ENCODE measurements at regions not wholly inside any gene's neighbourhood (a gene's known extent, or its start where the extent isn't known, plus 50 kb on each side); places are given as distances from the start of the nearest gene placed in this dataset.

DNA sequence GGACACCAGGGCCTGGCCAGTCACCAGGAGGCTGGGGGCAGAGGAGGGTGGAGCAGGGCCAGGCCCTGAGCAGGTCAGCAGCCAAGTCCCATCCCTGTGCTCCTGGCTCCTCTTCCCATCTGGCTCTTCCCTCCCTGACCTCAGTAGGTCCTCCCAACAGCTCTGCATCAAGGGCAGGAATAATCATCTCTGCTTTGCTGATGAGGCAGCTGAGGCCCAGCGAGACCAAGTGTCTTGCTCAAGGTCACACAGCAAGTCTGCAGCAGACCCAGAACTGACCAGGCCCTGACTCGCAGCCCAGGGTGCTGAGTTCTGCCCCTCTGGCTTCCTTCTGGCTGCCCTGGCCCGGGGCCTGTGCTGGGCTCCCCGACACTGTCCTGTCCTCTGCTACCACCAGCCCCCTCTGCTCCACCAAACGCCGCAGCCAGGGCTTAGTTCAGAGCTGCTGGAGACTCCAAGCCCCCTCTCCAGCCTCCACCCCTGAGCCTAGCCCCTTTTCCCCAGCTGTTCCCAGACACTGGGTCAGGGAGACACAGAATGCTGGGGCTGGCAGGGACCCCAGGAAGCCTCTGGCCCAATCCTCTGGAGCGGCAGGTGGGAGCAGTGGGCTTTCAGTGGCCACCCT lies 224.9 kb downstream of the PTPRU start:
- no peak overlapping the region for H3K27ac ChIP-seq
- H3K36me3 ChIP-seq = no peaks in the 10 kb centered on the region
- WGBS, 2 donors = 80 to 84% methylated on average over 5 to 7 of the region's 7 CpGs
- no peaks in the 10 kb centered on the region for H3K4me1 ChIP-seq
- TF ChIP-seq, protein P1, sequence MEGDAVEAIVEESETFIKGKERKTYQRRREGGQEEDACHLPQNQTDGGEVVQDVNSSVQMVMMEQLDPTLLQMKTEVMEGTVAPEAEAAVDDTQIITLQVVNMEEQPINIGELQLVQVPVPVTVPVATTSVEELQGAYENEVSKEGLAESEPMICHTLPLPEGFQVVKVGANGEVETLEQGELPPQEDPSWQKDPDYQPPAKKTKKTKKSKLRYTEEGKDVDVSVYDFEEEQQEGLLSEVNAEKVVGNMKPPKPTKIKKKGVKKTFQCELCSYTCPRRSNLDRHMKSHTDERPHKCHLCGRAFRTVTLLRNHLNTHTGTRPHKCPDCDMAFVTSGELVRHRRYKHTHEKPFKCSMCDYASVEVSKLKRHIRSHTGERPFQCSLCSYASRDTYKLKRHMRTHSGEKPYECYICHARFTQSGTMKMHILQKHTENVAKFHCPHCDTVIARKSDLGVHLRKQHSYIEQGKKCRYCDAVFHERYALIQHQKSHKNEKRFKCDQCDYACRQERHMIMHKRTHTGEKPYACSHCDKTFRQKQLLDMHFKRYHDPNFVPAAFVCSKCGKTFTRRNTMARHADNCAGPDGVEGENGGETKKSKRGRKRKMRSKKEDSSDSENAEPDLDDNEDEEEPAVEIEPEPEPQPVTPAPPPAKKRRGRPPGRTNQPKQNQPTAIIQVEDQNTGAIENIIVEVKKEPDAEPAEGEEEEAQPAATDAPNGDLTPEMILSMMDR (IDR thresholded peaks at IDR 0.05) = no peak
- TF ChIP-seq EP300 (IDR thresholded peaks at IDR 0.05) (no peak), POLR2A (IDR thresholded peaks at IDR 0.05) (no peak)
- DNase-seq (ENCODE audit: low spot score in 2 of 2) = no peak
- peaks cover 0 to 8% of the 10 kb centered on the region in 2 donors for H3K27me3 ChIP-seq
- H3K4me3 ChIP-seq = no peak overlapping the region
- peaks cover 0 to 29% (median 3%) of the 10 kb centered on the region in 4 donors for H3K9me3 ChIP-seq

DNA sequence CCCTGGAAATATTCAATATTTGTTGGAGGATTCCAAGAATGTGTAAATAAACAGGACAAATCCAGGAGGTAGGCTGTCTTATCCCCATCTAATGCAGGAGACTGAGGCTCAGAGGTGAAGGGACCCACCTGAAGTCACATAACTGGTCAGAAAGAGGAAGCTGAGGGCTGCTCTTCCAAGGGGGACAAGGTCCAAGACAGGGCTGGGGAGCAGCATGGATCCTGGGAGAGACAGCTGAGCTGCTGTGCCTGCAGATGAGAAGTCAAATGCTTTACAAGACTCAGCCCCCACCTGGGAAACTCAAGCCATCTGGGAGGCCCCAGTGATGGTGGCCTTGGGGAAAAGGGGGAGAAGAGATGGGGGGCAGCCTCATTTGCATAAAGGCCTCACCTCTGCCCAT lies 224.4 kb downstream of the PTPRU start:
- Histone ChIP-seq H3K36me3 (no peaks in the 10 kb centered on the region), H3K4me1 (no peaks in the 10 kb centered on the region), H3K27me3 (peaks cover 0 to 8% of the 10 kb centered on the region in 2 donors), H3K27ac (no peak overlapping the region), H3K9me3 (peaks cover 0 to 24% (median 3%) of the 10 kb centered on the region in 4 donors), H3K4me3 (no peak overlapping the region)
- DNase-seq (ENCODE audit: low spot score in 2 of 2) = no peak
- no peak for TF ChIP-seq EP300 (IDR thresholded peaks at IDR 0.05)
- TF ChIP-seq POLR2A (IDR thresholded peaks at IDR 0.05) = no peak
- TF ChIP-seq, protein P1 (IDR thresholded peaks at IDR 0.05) = no peak

DNA sequence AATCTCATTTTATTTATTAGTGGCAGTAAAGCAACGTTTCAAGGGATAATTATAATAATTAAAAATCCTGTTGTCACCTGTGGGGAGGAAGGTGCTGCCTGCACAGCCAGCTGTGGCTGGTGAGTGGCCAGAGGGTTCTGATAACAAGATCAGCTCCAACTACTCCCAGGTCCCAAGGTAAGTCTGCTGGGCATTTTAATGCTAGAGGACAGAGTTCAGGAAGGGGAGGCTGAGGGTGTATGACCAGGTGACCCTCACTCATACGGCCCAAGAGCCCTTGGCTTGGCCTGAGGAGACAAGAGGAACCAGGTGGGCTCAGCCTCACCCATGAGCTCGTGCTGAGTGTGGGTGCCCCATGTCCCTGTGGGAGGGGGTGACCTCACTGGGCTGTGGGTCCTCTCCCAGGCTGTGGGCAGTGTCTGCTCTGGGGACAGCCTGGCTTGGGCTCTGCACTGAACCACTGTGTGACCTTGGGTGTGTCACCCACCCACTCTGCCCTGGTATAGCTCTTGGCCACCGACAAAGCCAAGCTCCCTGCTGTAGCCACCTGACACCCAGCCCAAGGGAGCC lies 223.8 kb downstream of the PTPRU start:
- Histone ChIP-seq H3K27ac (no peak overlapping the region), H3K36me3 (no peaks in the 10 kb centered on the region), H3K27me3 (peaks cover 0 to 8% of the 10 kb centered on the region in 2 donors), H3K4me1 (no peaks in the 10 kb centered on the region), H3K4me3 (no peak overlapping the region), H3K9me3 (peaks cover 0 to 18% (median 3%) of the 10 kb centered on the region in 4 donors)
- no peak for TF ChIP-seq EP300 (IDR thresholded peaks at IDR 0.05)
- TF ChIP-seq POLR2A (IDR thresholded peaks at IDR 0.05) = no peak
- TF ChIP-seq, protein P1 (IDR thresholded peaks at IDR 0.05) = no peak
- 51 to 58% methylated on average over 4 of the region's 4 CpGs for WGBS, 2 donors
- no peak for DNase-seq (ENCODE audit: low spot score in 2 of 2)

DNA sequence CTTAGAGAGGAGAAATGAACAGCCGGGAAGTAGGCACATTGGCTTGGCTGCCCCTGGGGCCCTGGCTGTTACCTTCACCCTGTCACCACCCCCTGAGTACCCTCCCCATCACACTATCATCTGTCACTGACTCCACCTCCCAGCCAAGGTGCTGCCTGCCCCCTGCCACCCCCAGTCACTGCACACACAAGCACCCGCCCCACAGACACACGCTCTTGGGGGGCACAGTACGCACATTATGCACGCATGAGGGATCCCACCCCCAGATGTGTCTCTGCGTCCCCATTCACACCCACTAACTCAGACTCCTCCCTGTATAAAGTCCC lies 223.3 kb downstream of the PTPRU start:
- Histone ChIP-seq H3K27me3 (peaks cover 0 to 8% of the 10 kb centered on the region in 2 donors), H3K36me3 (no peaks in the 10 kb centered on the region), H3K27ac (no peak overlapping the region), H3K4me3 (no peak overlapping the region), H3K4me1 (no peaks in the 10 kb centered on the region), H3K9me3 (peaks cover 0 to 13% (median under 1%) of the 10 kb centered on the region in 4 donors)
- DNase-seq (ENCODE audit: low spot score in 2 of 2) = no peak
- WGBS, 2 donors = 54 to 65% methylated on average over 6 of the region's 6 CpGs
- TF ChIP-seq EP300 (IDR thresholded peaks at IDR 0.05) (no peak), POLR2A (IDR thresholded peaks at IDR 0.05) (no peak)
- TF ChIP-seq, protein P1 (IDR thresholded peaks at IDR 0.05) = no peak

DNA sequence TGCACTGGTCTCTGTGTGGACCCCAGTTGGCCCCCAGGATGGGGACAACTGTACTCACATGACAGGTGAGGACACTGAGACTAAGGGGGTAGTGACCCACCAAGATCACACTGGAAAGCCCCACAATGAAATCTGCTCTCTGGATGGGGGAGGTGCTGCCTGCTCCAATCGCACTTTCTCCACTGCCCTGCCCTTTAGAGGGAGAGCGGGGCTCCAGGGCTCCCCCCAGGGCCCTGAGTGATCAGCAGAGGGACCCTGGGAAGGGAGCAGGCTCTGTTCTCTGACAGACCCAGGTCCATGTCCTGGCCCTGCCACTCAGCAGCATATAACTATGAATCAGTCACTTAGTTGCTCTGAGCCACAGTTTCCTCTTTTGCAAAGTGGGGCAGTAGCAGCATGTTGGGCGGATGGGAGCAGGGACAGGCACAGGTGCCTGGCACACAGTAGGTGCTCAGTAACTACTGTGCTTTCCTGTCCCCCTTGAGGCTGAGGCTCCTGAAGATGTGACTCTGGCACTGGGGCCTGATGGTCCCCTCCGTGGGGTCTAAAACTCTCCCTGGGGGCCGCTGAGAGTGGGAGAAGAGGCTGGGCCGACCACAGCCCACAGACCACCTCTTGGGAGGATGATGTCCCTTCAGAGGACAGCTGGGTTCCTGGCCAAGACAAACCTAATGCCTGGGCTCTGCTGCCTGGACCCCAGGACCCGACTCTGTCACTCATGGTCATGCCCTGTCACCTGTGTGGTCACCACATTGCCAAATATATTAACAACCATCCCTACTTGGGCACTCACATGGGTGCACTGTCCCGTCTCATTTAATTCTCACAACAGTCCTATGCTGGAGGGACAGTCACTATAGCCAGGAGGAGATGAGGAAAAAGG lies 222.7 kb downstream of the PTPRU start:
- WGBS, 2 donors = 61 to 65% methylated on average over 6 to 7 of the region's 8 CpGs
- Histone ChIP-seq H3K4me3 (no peak overlapping the region), H3K4me1 (no peaks in the 10 kb centered on the region), H3K36me3 (no peaks in the 10 kb centered on the region), H3K9me3 (peaks cover 0 to 7% (median 0%) of the 10 kb centered on the region in 4 donors), H3K27me3 (peaks cover 0 to 8% of the 10 kb centered on the region in 2 donors), H3K27ac (no peak overlapping the region)
- TF ChIP-seq POLR2A (IDR thresholded peaks at IDR 0.05) (no peak), EP300 (IDR thresholded peaks at IDR 0.05) (no peak)
- TF ChIP-seq, protein P1 (IDR thresholded peaks at IDR 0.05) = no peak
- no peak for DNase-seq (ENCODE audit: low spot score in 2 of 2)
